ENCODE measurements at regions not wholly inside any gene's neighbourhood (a gene's known extent, or its start where the extent isn't known, plus 50 kb on each side); places are given as distances from the start of the nearest gene placed in this dataset.

DNA sequence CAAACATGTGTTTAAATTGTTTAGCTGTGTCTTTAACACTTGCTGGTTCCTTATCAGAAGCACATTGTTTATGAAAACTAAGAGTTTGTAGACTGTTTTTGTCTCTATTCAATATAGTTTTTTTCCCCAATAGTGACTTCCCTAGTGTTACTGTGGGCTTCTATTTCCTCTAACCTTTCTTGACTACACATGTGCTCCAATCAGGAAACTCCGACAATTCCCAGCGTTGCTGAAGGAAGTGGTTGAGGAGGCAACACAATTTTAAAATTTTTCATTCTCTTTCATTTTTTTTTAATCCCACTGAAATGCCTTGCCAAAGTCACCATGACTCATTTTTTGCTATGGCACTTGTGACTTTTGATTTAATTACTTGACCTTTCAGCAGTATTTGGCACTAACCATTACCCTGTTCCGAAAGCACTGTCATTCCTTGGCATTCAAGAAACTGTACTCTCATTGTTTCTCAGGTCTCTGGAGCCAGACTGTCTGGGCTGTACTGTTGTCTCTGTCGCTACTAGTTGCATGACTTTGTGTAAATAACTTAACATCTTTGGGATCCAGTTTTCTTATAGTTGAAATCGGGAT lies 67.6 kb upstream of the FREM3 start:
- TF ChIP-seq, protein P1, sequence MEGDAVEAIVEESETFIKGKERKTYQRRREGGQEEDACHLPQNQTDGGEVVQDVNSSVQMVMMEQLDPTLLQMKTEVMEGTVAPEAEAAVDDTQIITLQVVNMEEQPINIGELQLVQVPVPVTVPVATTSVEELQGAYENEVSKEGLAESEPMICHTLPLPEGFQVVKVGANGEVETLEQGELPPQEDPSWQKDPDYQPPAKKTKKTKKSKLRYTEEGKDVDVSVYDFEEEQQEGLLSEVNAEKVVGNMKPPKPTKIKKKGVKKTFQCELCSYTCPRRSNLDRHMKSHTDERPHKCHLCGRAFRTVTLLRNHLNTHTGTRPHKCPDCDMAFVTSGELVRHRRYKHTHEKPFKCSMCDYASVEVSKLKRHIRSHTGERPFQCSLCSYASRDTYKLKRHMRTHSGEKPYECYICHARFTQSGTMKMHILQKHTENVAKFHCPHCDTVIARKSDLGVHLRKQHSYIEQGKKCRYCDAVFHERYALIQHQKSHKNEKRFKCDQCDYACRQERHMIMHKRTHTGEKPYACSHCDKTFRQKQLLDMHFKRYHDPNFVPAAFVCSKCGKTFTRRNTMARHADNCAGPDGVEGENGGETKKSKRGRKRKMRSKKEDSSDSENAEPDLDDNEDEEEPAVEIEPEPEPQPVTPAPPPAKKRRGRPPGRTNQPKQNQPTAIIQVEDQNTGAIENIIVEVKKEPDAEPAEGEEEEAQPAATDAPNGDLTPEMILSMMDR (IDR thresholded peaks at IDR 0.05; ENCODE audit: insufficient read depth, low read length) = no peak
- TF ChIP-seq GABPA (IDR thresholded peaks at IDR 0.05; ENCODE audit: low read depth) (no peak), SPI1 (IDR thresholded peaks at IDR 0.05; ENCODE audit: borderline replicate concordance, low read depth) (no peak), POLR2AphosphoS5 (IDR thresholded peaks at IDR 0.05; ENCODE audit: low read depth) (no peak)

All from HL-60 (cell line).